KMS-11 (cell line): ENCODE measurements at regions not wholly inside any gene's neighbourhood (a gene's known extent, or its start where the extent isn't known, plus 50 kb on each side); places are given as distances from the start of the nearest gene placed in this dataset.
"Not testable (repeated sequence)": the region's sequence is repeated elsewhere in the genome, so short reads cannot be mapped to it uniquely, and the experiment has no call there.

Source experiments
- H2AFZ ChIP-seq: fragments of 200-600 bp; sonication (generic); 2 replicates; pipeline ENCODE4 v1.6.1; 2016; ENCODE audit warnings: antibody characterized with exemption, mixed run types, low read depth
- H3K27ac ChIP-seq: fragments of 200-600 bp; sonication (generic); 2 replicates; pipeline ENCODE4 v1.6.1; 2016; ENCODE audit warnings: mild to moderate bottlenecking, mixed run types
- H3K27me3 ChIP-seq: fragments of 200-600 bp; sonication (generic); 2 replicates; pipeline ENCODE4 v1.6.1; 2017; ENCODE audit warnings: mild to moderate bottlenecking, low read depth, mixed run types, moderate library complexity; ENCODE audit not compliant: insufficient read depth
- H3K36me3 ChIP-seq: fragments of 200-600 bp; sonication (generic); 2 replicates; pipeline ENCODE4 v1.6.1; 2017; ENCODE audit warnings: mild to moderate bottlenecking, mixed run types; ENCODE audit not compliant: insufficient read depth
- H3K4me1 ChIP-seq: fragments of 200-600 bp; sonication (generic); 2 replicates; pipeline ENCODE4 v1.6.1; 2016; ENCODE audit warnings: mild to moderate bottlenecking, low read depth, mixed run types; ENCODE audit not compliant: poor library complexity, severe bottlenecking
- H3K4me2 ChIP-seq: fragments of 200-600 bp; sonication (generic); 2 replicates; pipeline ENCODE4 v1.7.0; 2016; ENCODE audit warnings: mild to moderate bottlenecking, mixed run types
- H3K4me3 ChIP-seq: fragments of 200-600 bp; sonication (generic); IDR thresholded peaks from 2 replicates; pipeline ENCODE4 v1.6.1; 2017; ENCODE audit warnings: low read depth, low read length, mixed read lengths; ENCODE audit not compliant: insufficient read depth
- H3K79me2 ChIP-seq: fragments of 200-600 bp; sonication (generic); 2 replicates; pipeline ENCODE4 v1.6.1; 2016; ENCODE audit warnings: low read depth, mixed run types; ENCODE audit not compliant: insufficient read depth
- H3K9ac ChIP-seq: fragments of 200-600 bp; sonication (generic); 2 replicates; pipeline ENCODE4 v1.6.1; 2016; ENCODE audit warnings: mild to moderate bottlenecking, mixed run types
- H4K20me1 ChIP-seq: fragments of 200-600 bp; sonication (generic); 2 replicates; pipeline ENCODE4 v1.6.1; 2016; ENCODE audit warnings: mild to moderate bottlenecking, mixed run types; ENCODE audit not compliant: insufficient read depth
- CTCF ChIP-seq: fragments of 200-600 bp; sonication (generic); conservative IDR thresholded peaks from 2 replicates; pipeline ENCODE4 v1.6.1; 2017; ENCODE audit warnings: low read depth, mild to moderate bottlenecking, antibody characterized with exemption, low read length, moderate library complexity, mixed read lengths

- Histone ChIP-seq H2AFZ (no peak overlapping the region), H3K9ac (no peak overlapping the region), H3K4me2 (no peak overlapping the region), H3K27me3 (no peaks in the 10 kb centered on the region), H3K4me1 (peaks cover 8% of the 10 kb centered on the region), H3K36me3 (no peaks in the 10 kb centered on the region), H3K27ac (no peak overlapping the region), H3K79me2 (no peaks in the 10 kb centered on the region), H4K20me1 (no peaks in the 10 kb centered on the region), H3K4me3 (no peak overlapping the region)
- TF ChIP-seq CTCF = no peak
Observed at GRCh38 chr5:160496784-160497183, 75.1 kb downstream of the PTTG1 start.

- Histone ChIP-seq H3K27ac (no peak overlapping the region), H3K36me3 (no peaks in the 10 kb centered on the region), H3K4me1 (peaks cover 8% of the 10 kb centered on the region), H3K79me2 (no peaks in the 10 kb centered on the region), H3K4me3 (no peak overlapping the region), H2AFZ (no peak overlapping the region), H3K4me2 (no peak overlapping the region), H4K20me1 (no peaks in the 10 kb centered on the region), H3K27me3 (no peaks in the 10 kb centered on the region), H3K9ac (no peak overlapping the region)
- no peak for TF ChIP-seq CTCF
Observed at GRCh38 chr5:160497878-160498277, 76.2 kb downstream of the PTTG1 start.

- H4K20me1 ChIP-seq, H3K27me3 ChIP-seq, H3K4me2 ChIP-seq, H3K4me1 ChIP-seq, H3K4me3 ChIP-seq, H3K27ac ChIP-seq, H3K36me3 ChIP-seq, H2AFZ ChIP-seq, H3K79me2 ChIP-seq, H3K9ac ChIP-seq: not testable (repeated sequence)
Observed at GRCh38 chr5:160498441-160499043, 76.9 kb downstream of the PTTG1 start.

GRCh38 chr5:160500786-160501779, 79.4 kb downstream of the PTTG1 start:
- no peak overlapping the region for H3K4me2 ChIP-seq
- no peak overlapping the region for H3K9ac ChIP-seq
- H3K79me2 ChIP-seq = no peaks in the 10 kb centered on the region
- no peaks in the 10 kb centered on the region for H4K20me1 ChIP-seq
- H3K36me3 ChIP-seq = no peaks in the 10 kb centered on the region
- H3K4me1 ChIP-seq = peaks cover 8% of the 10 kb centered on the region
- no peak overlapping the region for H3K27ac ChIP-seq
- no peak overlapping the region for H3K4me3 ChIP-seq
- no peak for TF ChIP-seq CTCF
- H3K27me3 ChIP-seq = no peaks in the 10 kb centered on the region
- H2AFZ ChIP-seq = no peak overlapping the region

- Histone ChIP-seq H3K79me2 (no peaks in the 10 kb centered on the region), H3K4me3 (no peak overlapping the region), H3K36me3 (no peaks in the 10 kb centered on the region), H3K4me1 (peaks cover 7% of the 10 kb centered on the region), H3K27me3 (no peaks in the 10 kb centered on the region), H3K9ac (no peak overlapping the region), H4K20me1 (no peaks in the 10 kb centered on the region), H2AFZ (no peak overlapping the region), H3K4me2 (no peak overlapping the region), H3K27ac (no peak overlapping the region)
- no peak for TF ChIP-seq CTCF
Observed at GRCh38 chr5:160504906-160505305, 83.3 kb downstream of the PTTG1 start.
